ENCODE measurements at regions not wholly inside any gene's neighbourhood (a gene's known extent, or its start where the extent isn't known, plus 50 kb on each side); places are given as distances from the start of the nearest gene placed in this dataset.
"Not testable (repeated sequence)": the region's sequence is repeated elsewhere in the genome, so short reads cannot be mapped to it uniquely, and the experiment has no call there.

DNA sequence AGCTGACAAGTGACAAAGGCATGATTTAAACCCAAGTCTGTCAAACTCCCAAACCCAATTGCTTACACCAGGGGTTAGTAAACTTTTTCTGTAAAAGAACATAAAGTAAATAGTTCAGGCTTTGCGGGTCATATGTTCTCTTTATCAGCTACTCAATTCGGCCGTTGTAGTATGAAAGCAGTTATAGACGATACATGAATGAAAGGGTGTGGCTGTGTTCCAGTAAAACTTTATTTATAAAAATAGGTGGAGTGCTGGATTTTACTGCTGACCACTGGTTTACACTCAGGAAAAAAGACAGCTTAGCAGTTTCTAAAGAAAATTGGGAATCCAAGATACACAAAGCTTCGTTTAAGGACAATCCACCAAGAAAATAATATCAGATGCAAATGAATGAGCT, 124.3 kb upstream of the BCL9 start:
- TF ChIP-seq, protein P1, sequence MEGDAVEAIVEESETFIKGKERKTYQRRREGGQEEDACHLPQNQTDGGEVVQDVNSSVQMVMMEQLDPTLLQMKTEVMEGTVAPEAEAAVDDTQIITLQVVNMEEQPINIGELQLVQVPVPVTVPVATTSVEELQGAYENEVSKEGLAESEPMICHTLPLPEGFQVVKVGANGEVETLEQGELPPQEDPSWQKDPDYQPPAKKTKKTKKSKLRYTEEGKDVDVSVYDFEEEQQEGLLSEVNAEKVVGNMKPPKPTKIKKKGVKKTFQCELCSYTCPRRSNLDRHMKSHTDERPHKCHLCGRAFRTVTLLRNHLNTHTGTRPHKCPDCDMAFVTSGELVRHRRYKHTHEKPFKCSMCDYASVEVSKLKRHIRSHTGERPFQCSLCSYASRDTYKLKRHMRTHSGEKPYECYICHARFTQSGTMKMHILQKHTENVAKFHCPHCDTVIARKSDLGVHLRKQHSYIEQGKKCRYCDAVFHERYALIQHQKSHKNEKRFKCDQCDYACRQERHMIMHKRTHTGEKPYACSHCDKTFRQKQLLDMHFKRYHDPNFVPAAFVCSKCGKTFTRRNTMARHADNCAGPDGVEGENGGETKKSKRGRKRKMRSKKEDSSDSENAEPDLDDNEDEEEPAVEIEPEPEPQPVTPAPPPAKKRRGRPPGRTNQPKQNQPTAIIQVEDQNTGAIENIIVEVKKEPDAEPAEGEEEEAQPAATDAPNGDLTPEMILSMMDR (conservative IDR thresholded peaks at IDR 0.05; ENCODE audit: low read depth, low read length) = no peak
- DNase-seq (ENCODE audit: low read depth) = no peak
- no peak overlapping the region for H3K4me3 ChIP-seq (ENCODE audit: low read length)

DNA sequence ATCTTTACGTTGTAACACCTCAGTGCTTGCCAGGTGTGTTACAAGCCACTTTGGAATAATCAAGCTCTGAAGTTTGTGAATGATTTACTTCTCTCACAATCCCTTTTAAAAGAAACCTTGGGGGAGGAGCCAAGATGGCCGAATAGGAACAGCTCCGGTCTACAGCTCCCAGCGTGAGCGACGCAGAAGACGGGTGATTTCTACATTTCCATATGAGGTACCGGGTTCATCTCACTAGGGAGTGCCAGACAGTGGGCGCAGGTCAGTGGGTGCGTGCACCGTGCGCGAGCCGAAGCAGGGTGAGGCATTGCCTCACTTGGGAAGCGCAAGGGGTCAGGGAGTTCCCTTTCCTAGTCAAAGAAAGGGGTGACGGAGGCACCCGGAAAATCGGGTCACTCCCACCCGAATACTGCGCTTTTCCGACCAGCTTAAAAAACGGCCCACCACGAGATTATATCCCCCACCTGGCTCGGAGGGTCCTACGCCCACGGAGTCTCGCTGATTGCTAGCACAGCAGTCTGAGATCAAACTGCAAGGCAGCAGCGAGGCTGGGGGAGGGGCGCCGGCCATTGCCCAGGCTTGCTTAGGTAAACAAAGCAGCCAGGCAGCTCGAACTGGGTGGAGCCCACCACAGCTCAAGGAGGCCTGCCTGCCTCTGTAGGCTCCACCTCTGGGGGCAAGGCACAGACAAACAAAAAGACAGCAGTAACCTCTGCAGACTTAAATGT, 118.0 kb upstream of the BCL9 start:
- DNase-seq (ENCODE audit: low read depth); H3K4me3 ChIP-seq (ENCODE audit: low read length): not testable (repeated sequence)

DNA sequence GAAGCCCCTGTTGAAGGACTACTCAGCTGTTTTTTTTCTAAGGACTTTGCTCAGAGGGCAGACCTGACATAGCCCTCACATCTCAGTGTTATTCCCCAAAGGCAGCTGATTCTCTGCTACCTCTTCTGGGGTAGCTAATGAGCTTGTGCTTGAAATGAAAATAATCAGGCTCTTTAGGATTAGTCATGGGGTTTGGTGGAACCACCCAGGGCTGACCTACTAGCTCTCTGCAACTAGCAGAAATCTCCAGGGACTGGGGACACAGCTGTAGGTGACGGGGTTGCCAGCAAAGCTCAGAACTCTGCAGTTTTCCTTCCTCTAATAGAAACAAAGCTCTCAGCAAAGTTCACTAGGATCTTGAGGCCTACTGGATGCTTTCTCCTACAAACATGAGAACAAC, 106.4 kb upstream of the BCL9 start:
- no peak overlapping the region for H3K4me3 ChIP-seq (ENCODE audit: low read length)
- TF ChIP-seq, protein P1 (conservative IDR thresholded peaks at IDR 0.05; ENCODE audit: low read depth, low read length) = no peak
- no peak for DNase-seq (ENCODE audit: low read depth)

DNA sequence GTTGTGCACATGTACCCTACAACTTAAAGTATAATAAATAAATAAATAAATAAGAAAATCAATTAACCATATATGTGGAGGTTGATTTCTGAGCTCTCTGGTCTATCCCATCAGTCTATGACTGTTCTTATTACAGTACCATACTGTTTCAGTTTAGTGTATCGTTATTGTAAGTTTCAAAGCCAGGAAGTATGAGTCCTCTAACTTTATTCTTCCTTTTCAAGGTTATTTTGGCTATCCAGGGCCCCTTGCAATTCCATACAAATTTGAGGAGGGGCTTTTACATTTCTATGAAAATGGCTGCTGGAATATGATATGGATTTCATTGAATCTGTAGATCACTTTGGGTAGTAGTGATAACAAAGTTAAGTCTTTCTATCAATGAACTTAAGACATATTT, 96.9 kb upstream of the BCL9 start:
- TF ChIP-seq, protein P1 (conservative IDR thresholded peaks at IDR 0.05; ENCODE audit: low read depth, low read length) = no peak
- no peak for DNase-seq (ENCODE audit: low read depth)
- H3K4me3 ChIP-seq (ENCODE audit: low read length) = no peak overlapping the region

DNA sequence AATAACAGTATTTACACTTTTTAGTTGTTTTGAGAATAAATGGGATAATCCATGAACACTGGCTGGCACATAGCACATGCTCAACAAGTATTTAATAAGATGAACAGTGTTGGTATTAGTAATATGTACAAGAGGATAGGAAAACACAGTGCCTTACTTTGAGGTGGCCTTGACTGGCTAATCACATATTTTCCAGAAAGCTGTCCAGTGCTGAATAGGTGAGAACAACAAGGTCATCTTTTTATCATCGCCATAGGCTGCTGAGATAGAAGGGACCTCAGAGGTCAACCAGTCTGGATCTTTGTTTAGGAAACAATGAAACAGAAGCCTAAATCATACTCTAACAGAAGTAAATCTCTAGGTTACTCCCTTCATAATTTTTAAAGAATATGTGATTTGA, 89.7 kb upstream of the BCL9 start:
- no peak for DNase-seq (ENCODE audit: low read depth)
- TF ChIP-seq, protein P1 (conservative IDR thresholded peaks at IDR 0.05; ENCODE audit: low read depth, low read length) = no peak

DNA sequence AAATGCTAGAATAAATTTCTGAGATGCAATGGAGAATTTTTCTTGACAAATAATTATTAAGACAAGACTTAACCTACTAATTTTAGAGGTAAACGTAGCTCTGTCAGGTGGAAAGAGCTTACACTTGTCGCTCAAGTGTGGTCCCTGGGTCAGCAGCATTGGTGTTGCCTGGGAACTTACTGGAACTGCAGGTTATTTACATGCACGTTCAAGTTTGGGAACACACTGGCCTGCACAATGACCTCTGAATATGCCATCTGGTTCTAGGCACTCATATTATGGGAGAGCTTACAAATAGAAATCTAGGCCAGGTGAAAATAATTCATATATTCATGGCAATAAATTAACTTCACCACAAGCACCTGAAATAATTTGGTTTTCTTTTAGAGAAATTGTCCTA, 88.5 kb upstream of the BCL9 start:
- no peak for DNase-seq (ENCODE audit: low read depth)
- no peak overlapping the region for H3K4me3 ChIP-seq (ENCODE audit: low read length)
- TF ChIP-seq, protein P1 (conservative IDR thresholded peaks at IDR 0.05; ENCODE audit: low read depth, low read length) = no peak

More for the DNA sequence above, 89.7 kb upstream of the BCL9 start:
- no peak overlapping the region for H3K4me3 ChIP-seq (ENCODE audit: low read length)

DNA sequence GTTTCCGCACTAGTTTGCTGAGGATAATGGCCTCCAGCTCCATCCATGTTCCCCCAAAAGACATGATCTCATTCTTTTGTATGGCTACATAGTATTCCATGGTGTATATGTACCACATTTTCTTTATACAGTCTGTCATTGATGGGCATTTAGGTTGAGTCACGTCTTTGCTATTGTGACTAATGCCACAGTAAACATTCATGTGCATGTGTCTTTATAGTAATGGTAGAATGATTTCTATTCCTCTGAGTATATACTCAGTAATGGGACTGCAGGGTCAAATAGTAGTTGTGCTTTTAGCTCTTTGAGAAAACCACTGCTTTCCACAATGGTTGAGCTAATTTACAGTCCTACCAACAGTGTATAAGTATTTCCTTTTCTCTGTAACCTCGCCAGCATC, 78.3 kb upstream of the BCL9 start:
- H3K4me3 ChIP-seq (ENCODE audit: low read length) = no peak overlapping the region
- TF ChIP-seq, protein P1 (conservative IDR thresholded peaks at IDR 0.05; ENCODE audit: low read depth, low read length) = no peak
- no peak for DNase-seq (ENCODE audit: low read depth)

All from retinal pigment epithelial cell (primary cell).